Renal pelvis (tissue), 1 donor: ENCODE measurements at regions not wholly inside any gene's neighbourhood (a gene's known extent, or its start where the extent isn't known, plus 50 kb on each side); places are given as distances from the start of the nearest gene placed in this dataset.
"Not testable (repeated sequence)": the region's sequence is repeated elsewhere in the genome, so short reads cannot be mapped to it uniquely, and the experiment has no call there.

Source experiments
- DNase-seq: peaks from one replicate; pipeline ENCODE4 v3.0.0-alpha.2; 2013

- no peak for DNase-seq
Measured at GRCh38 chr3:178099274-178099673, 437.0 kb upstream of the KCNMB2 start.

DNA sequence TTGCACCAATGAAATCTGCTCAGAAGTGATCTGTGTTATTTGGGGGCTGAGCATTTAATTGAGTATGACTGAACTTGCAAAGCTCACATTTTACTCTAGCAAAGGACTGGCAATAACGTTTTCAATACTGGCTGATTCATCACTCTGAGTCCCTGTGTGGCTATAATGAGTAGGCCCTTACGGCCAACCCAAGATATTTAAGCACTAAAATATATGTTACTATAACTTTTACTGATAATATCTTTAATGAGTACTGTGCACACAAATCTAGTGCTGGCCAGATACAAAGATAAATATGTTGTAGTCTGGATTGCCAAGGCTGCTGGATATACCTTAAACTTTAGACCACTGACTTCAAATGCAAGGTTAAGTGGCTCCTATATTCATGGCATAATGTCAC, 436.4 kb upstream of the KCNMB2 start:
- DNase-seq = no peak

- DNase-seq = no peak
Measured at GRCh38 chr3:178100908-178101307, 435.3 kb upstream of the KCNMB2 start.

DNA sequence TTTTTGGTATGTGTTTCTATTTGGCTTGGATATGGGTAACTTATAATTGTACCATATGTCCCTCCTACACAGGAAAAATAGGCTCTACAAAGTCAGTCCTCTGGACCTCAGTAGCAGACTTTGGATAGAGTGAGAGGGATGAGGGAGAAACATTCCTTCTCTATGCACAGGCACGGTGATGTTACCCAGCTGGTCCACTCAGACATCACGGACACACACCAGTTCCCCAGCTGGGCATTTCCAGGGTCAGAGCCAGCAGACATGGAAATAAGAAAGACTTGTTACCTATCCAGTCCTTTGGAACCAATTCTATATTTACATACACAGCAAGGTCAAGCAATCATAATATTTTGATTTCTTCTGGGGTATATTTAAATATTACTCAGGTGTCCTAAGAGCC, 433.1 kb upstream of the KCNMB2 start:
- DNase-seq = no peak

- no peak for DNase-seq
Measured at GRCh38 chr3:178107804-178108203, 428.4 kb upstream of the KCNMB2 start.

DNA sequence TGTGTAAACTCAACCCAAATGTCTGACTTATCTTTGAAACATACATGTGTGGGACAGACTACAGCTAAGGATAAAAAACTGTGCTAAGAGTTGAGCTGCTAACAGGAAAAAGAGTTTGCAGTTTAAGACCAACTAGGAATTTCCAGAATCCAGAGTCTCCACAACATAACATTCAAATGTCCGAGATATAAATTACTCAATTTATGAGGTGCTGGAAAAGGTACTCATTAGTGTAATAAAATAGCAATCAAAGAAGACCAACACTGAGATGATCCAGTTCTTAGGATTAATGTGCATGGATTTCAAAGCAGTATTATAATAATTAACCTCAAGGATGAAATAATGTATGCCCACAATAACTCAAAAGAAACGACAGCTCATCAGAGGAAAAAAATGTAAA, 426.5 kb upstream of the KCNMB2 start:
- no peak for DNase-seq

DNA sequence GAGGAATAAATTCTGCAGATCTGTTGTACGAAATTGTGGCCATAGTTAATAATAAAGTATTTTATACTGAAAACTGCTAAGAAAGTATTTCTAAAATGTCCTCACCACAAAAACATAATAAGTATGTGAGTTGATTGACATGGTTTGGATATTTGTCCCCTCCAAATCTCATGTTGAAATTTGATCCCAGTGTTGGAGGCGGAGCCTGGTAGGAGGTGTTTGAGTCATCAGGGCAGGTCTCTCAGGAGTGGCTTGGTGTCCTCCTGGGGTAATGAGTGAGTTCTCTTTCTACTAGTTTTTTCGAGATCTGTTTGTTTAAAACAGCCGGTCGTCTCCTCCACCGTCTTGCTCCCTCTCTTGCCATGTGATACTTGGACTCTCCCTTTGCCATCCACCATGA, 424.1 kb upstream of the KCNMB2 start:
- no peak for DNase-seq

- not testable (repeated sequence) for DNase-seq
Measured at GRCh38 chr3:178112552-178112951, 423.7 kb upstream of the KCNMB2 start.

- no peak for DNase-seq
Measured at GRCh38 chr3:178117641-178118040, 418.6 kb upstream of the KCNMB2 start.

DNA sequence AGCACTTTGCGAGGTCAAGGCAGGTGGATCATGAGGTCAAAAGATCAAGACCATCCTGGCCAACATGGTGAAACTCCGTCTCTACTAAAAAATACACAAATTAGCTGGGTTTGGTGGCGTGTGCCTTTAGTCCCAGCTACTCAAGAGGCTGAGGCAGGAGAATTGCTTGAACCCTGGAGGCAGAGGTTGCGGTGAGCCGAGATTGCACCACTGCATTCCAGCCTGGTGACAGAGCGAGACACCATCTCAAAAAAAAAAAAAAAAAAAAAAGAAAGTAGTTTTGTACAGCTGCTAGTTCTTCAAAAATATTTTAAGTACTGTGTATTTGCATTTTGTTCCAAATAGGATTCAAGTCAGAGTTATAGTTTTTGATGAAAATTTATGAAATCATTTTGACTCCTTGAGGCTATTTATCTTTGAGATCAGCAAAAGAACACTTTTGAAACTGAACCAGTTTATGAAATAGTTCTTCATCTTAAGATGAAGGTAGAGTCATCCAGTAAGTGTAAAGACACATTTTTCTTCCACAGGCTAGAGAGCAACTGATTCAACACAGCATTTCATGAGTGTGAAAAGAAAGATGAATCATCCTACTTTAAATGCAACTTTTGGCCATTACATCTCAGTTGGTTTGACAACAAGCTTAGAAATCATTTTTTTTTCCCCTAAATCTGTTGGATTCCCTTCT, 416.5 kb upstream of the KCNMB2 start:
- not testable (repeated sequence) for DNase-seq

- DNase-seq = no peak
Measured at GRCh38 chr3:178120367-178120766, 415.9 kb upstream of the KCNMB2 start.

DNA sequence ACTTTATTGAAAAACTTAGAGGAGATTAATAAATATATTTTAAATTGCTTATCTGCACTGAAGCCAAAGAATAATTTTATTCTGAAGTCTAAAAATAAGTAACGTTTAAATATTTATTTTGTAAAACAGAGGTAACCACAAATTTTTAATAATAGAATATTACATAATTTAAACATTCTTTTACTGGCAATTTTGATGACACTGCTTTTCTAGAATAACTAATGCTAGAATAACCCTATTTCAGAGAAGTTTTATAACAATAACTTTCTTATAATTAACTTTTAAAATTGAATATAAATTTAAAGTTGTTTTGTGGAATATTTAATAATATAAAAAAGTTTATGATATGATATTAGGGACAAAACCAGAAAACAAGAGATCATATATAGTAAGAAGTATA, 409.6 kb upstream of the KCNMB2 start:
- no peak for DNase-seq

DNA sequence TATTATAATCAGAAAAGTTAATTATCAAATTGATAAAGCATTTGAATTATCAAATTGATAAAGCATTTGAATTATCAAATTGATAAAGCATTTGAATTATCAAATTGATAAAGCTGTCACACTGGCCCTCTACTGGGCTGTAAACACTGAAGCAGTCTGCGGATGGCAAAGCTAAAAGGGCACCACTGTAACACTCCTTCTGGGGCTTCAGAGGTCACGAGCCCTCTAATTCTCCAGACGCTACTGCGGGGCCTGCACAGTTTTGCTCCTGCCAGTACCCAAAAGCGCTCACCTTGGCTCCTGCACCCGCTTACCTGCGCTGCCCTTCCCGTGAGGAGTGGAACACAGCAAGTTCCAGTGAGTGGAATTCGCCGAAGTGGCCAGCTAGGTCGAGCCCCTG, 409.0 kb upstream of the KCNMB2 start:
- no peak for DNase-seq

DNA sequence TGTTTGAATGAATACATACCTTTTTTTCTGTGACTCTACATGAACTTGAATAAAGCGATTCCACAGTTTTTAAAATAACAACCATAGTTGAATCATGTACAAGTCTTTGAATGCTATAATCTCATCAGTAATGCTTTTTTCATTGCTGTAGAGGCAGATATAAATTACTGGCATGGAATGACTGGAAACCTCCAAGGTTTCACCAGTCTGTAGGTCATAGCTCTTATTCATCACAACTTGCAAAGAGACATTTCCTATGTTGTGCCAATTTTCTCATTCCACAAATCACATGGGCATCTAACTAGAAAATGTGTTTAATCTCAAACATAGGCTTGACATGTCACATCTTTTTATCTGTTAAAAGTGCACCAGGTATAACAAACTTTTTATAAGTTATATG, 407.1 kb upstream of the KCNMB2 start:
- DNase-seq = no peak

DNA sequence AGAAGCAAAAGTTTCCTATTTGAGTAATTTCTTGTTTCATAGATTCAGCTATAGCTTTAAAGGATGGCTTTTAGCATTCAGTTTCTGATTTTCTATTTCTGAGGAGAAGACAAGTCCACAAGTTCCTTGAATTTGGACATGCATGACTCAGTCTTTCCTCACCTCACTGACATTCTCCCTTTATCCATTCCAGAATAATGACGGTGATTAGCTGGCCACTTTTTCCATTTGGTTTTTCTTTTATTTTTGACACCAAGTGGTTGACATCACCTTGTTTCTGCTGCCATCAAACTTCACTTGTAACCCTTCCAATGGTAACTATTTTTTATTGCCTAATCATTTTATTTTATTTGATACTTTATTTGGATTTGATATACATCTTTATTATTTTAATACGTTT, 404.4 kb upstream of the KCNMB2 start:
- no peak for DNase-seq

DNA sequence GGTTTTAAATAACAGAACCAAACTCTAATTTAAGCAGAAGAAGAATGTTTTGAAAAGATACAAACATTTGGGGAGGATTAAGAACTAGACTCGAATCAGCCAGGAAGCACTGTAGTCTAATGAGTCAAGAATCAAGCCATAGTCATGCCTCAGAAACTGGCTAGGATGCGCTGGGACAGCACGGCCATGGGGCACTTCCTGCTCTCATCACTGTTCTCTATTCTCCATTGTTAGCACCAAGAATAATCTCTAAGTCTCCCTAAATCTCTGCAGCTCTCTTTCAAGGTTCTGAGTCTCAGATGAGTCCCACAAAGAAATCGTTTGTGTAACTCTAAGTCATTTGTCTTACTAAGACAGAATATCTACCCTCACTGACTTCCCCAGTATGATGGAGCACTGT, 399.0 kb upstream of the KCNMB2 start:
- DNase-seq = no peak

GRCh38 chr3:178137831-178138230, 398.4 kb upstream of the KCNMB2 start:
- no peak for DNase-seq

DNA sequence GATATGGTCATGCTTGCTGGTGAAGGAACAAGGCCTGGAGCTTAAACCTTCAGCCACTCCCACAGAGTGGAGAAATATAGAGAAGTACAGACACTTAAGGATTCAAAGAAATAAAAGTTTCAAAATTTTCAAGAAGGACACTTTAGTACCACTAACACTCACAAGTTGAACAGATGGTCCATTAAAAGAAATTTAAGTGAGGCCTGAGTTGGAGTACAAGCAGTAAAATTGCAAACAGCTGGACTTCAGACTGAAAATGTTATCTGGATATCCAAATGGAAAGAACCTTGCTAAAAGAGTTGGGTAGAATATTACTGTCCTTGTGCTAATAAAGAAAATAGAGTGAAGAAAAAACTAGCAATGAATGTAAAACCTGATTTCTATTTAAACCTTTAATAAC, 397.1 kb upstream of the KCNMB2 start:
- no peak for DNase-seq

- no peak for DNase-seq
Measured at GRCh38 chr3:178140531-178141304, 395.5 kb upstream of the KCNMB2 start.

- DNase-seq = not testable (repeated sequence)
Measured at GRCh38 chr3:178141305-178141684, 394.9 kb upstream of the KCNMB2 start.

- DNase-seq = peak; percentile 48
Measured at GRCh38 chr3:178146406-178146831, 389.8 kb upstream of the KCNMB2 start.

- no peak for DNase-seq
Measured at GRCh38 chr3:178147001-178147400, 389.2 kb upstream of the KCNMB2 start.

DNA sequence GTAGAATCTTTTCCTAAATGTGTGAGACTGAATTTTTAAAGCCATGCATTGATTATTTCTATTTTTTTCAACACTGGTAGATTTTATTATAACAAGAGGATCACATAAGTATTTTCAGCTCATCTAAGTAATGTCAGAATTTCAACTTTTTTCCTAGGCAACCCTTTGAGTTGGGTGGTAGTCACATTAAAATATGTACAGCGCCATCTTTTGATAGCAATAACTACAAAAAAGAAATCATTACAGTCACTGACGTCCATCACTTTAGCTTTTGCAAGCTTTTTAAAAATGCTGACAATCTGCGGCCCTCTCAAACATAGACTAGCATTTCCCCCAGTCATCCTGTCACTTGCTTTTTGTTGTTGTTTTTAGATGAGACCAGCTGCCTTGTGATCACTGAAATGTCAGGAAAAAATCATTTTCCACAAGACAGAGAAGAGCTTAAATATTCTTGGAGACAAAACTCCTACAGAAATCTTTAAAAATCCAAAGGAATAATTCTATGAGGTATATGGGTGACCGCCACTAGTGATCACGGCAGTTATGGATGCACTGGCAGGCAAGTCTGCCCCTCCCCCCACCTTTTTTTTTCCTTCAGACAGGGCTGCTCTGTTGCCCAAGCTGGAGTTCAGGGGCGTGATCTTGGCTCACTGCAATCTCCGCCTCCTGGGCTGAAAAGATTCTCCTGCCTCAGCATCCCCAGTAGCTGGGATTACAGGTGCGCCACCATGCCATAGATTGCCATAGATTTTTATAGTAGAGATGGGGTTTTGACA, 384.0 kb upstream of the KCNMB2 start:
- no peak for DNase-seq
